Ovary (tissue), 7 donors: ENCODE measurements at regions not wholly inside any gene's neighbourhood (a gene's known extent, or its start where the extent isn't known, plus 50 kb on each side); places are given as distances from the start of the nearest gene placed in this dataset.

Experiments used
- DNase-seq, 5 donors: peaks; one replicate each; pipeline ENCODE4 v3.0.0-alpha.2; 2019 to 2020
- H3K27ac ChIP-seq, 2 donors: fragments of 200-600 bp; one replicate each; pipeline versions ENCODE4 v1.5.1 to v1.8.0; 2019 to 2022
- H3K27me3 ChIP-seq: fragments of 200-600 bp; one replicate; pipeline ENCODE4 v1.8.0; 2022
- H3K36me3 ChIP-seq: fragments of 200-600 bp; sonication (generic); one replicate; pipeline ENCODE4 v1.5.1; 2019
- H3K4me1 ChIP-seq: one replicate; pipeline ENCODE4 v1.8.1; 2013; ENCODE audit warnings: mild to moderate bottlenecking, moderate library complexity; ENCODE audit not compliant: insufficient read depth
- H3K4me3 ChIP-seq: fragments of 200-600 bp; sonication (generic); one replicate; pipeline ENCODE4 v1.5.1; 2017
- H3K9me3 ChIP-seq, 2 donors: fragments of 200-600 bp in 1 of 2; sonication (generic) in 1 of 2; one replicate each; pipeline versions ENCODE4 v1.5.1 to v1.8.1; 2013 to 2019; ENCODE audit warnings: mild to moderate bottlenecking in 1 of 2, moderate library complexity in 1 of 2
- CTCF ChIP-seq, 3 donors: fragments of 450-650 bp in 2 of 3; fragments of 200-600 bp in 1 of 3; IDR thresholded peaks; one replicate each; pipeline versions ENCODE4 v1.5.1 to v1.8.0; 2016 to 2022; ENCODE audit warnings: antibody characterized with exemption in 3 of 3, mild to moderate bottlenecking in 1 of 3
- EP300 ChIP-seq: sonication (generic); formaldehyde crosslinking; IDR thresholded peaks from one replicate; pipeline ENCODE4 v1.6.1; 2017; ENCODE audit warnings: antibody characterized with exemption
- POLR2A ChIP-seq: fragments of 450-650 bp; IDR thresholded peaks from one replicate; pipeline ENCODE4 v1.6.1; 2017; ENCODE audit warnings: antibody characterized with exemption, mild to moderate bottlenecking, moderate library complexity
- WGBS, 3 donors: extraction: QIAGEN DNeasy Blood & Tissue Kit in 1 of 3; methylation state at CpG; one replicate each; pipeline versions ENCODE4 v1.1.5 to v1.1.7; 2013 to 2017; 5-methylcytosine and 5-hydroxymethylcytosine counted together
- intact Hi-C, 4 donors: fragments of 100-400 bp; cut with DNase I; formaldehyde crosslinking; loops; one replicate each; pipeline versions ENCODE4 v1.11.0 to v1.15.1; 2022 to 2023
- donor health status: DM: no; HTN: no; CAD: no; lungs with moderate emphysema.
- donor health status: DM: no; HTN: no; CAD: no.
- donor health status: Bipolar disorder and iron deficiency.
- donor health status: DM: no; HTN: no; CAD: no.
- donor health status: DM: yes; HTN: yes; CAD: no.

GRCh38 chr16:26913851-26914250, 152.9 kb upstream of the C16orf82 start:
- Histone ChIP-seq H3K27ac (no peak overlapping the region), H3K4me3 (no peak overlapping the region), H3K4me1 (no peaks in the 10 kb centered on the region), H3K9me3 (no peaks in the 10 kb centered on the region), H3K36me3 (no peaks in the 10 kb centered on the region), H3K27me3 (no peaks in the 10 kb centered on the region)
- no peak for TF ChIP-seq CTCF (IDR thresholded peaks at IDR 0.05)
- no peak for TF ChIP-seq EP300
- TF ChIP-seq POLR2A: no peak
- 70 to 83% (median 80%) methylated on average over 6 of the region's 6 CpGs for WGBS, 3 donors
- intact Hi-C loops: no loop called here
- DNase-seq: no peak

- Histone ChIP-seq H3K9me3 (no peaks in the 10 kb centered on the region), H3K36me3 (no peaks in the 10 kb centered on the region), H3K27ac (no peak overlapping the region), H3K27me3 (no peaks in the 10 kb centered on the region), H3K4me3 (no peak overlapping the region), H3K4me1 (no peaks in the 10 kb centered on the region)
- no peak for DNase-seq
- intact Hi-C loops: no loop called here
- no peak for TF ChIP-seq POLR2A
- 67 to 77% (median 75%) methylated on average over 10 of the region's 10 CpGs for WGBS, 3 donors
Observed at GRCh38 chr16:26930786-26931581, 135.7 kb upstream of the C16orf82 start.

- no peaks in the 10 kb centered on the region for H3K9me3 ChIP-seq
- WGBS, 3 donors: 52 to 58% (median 55%) methylated on average over 4 of the region's 4 CpGs
- intact Hi-C loops: no loop called here
Observed at GRCh38 chr16:26950636-26951035, 116.1 kb upstream of the C16orf82 start.

GRCh38 chr16:26951950-26952349, 114.8 kb upstream of the C16orf82 start:
- Histone ChIP-seq H3K9me3 (no peaks in the 10 kb centered on the region), H3K4me3 (no peak overlapping the region), H3K36me3 (no peaks in the 10 kb centered on the region), H3K4me1 (no peaks in the 10 kb centered on the region), H3K27me3 (no peaks in the 10 kb centered on the region), H3K27ac (no peak overlapping the region)
- no peak for DNase-seq
- TF ChIP-seq CTCF (IDR thresholded peaks at IDR 0.05): no peak
- TF ChIP-seq POLR2A: no peak
- no peak for TF ChIP-seq EP300
- intact Hi-C loops: no loop called here
- 10 to 23% (median 19%) methylated on average over 7 to 9 of the region's 9 CpGs for WGBS, 3 donors

More at GRCh38 chr16:26950636-26951035, 116.1 kb upstream of the C16orf82 start:
- no peak overlapping the region for H3K27ac ChIP-seq
- H3K27me3 ChIP-seq: no peaks in the 10 kb centered on the region
- no peaks in the 10 kb centered on the region for H3K36me3 ChIP-seq
- no peak for DNase-seq
- no peak overlapping the region for H3K4me3 ChIP-seq
- no peaks in the 10 kb centered on the region for H3K4me1 ChIP-seq
- no peak for TF ChIP-seq CTCF (IDR thresholded peaks at IDR 0.05)
- no peak for TF ChIP-seq POLR2A
- no peak for TF ChIP-seq EP300

GRCh38 chr16:26952411-26952810, 114.3 kb upstream of the C16orf82 start:
- H3K27ac ChIP-seq: no peak overlapping the region
- intact Hi-C loops: no loop called here
- no peak for TF ChIP-seq POLR2A
- TF ChIP-seq EP300: no peak
- no peak for TF ChIP-seq CTCF (IDR thresholded peaks at IDR 0.05)
- H3K27me3 ChIP-seq: no peaks in the 10 kb centered on the region
- H3K4me3 ChIP-seq: no peak overlapping the region
- 91 to 95% (median 92%) methylated on average over 1 of the region's 1 CpG for WGBS, 3 donors
- H3K9me3 ChIP-seq: no peaks in the 10 kb centered on the region
- no peak for DNase-seq
- no peaks in the 10 kb centered on the region for H3K36me3 ChIP-seq
- no peaks in the 10 kb centered on the region for H3K4me1 ChIP-seq
